Fibroblast of villous mesenchyme (primary cell): ENCODE measurements at regions not wholly inside any gene's neighbourhood (a gene's known extent, or its start where the extent isn't known, plus 50 kb on each side); places are given as distances from the start of the nearest gene placed in this dataset.
A peak's percentile ranks its signal among the peaks of the same experiment; 100 is the strongest.

ENCODE experiments used
- DNase-seq: peaks from one replicate; pipeline ENCODE4 v3.0.0-alpha.2; 2010; ENCODE audit warnings: low read depth
- H3K4me3 ChIP-seq: 2 replicates; pipeline ENCODE4 v1.5.1; 2011; ENCODE audit warnings: low read depth, mild to moderate bottlenecking, low read length
- CTCF ChIP-seq: IDR thresholded peaks from 2 replicates; pipeline ENCODE4 v1.5.1; 2012; ENCODE audit warnings: low read depth, mild to moderate bottlenecking, low read length; ENCODE audit not compliant: insufficient read depth

DNA sequence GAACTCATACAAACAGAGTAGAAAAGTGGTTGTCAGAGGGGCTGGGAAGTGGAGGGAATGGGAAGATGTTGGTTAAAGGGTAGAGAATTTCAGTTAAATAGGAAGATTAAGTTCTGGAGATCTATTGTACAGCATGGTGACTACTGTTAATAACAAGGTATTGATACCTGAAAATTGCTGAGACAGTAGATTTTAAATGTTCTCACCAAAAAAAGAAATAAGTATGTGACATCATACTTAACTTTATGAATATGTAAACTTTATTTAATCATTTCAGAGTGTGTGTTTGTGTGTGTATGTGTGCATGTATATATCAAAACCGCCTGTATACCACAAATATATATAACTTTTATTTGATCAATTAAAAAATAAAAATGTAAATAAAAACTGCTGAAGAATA lies 896.4 kb downstream of the TFAP2A start:
- no peak for DNase-seq
- H3K4me3 ChIP-seq: no peak overlapping the region
- no peak for TF ChIP-seq CTCF

GRCh38 chr6:9517806-9518205 lies 897.1 kb downstream of the TFAP2A start:
- H3K4me3 ChIP-seq: no peak overlapping the region
- TF ChIP-seq CTCF: no peak
- DNase-seq: no peak

GRCh38 chr6:9515633-9516606 lies 899.0 kb downstream of the TFAP2A start:
- no peak overlapping the region for H3K4me3 ChIP-seq
- peak; percentile 68 for DNase-seq
- TF ChIP-seq CTCF: no peak

GRCh38 chr6:9514146-9514545 lies 900.7 kb downstream of the TFAP2A start:
- DNase-seq: no peak
- H3K4me3 ChIP-seq: no peak overlapping the region
- TF ChIP-seq CTCF: no peak

- H3K4me3 ChIP-seq: no peak overlapping the region
- no peak for TF ChIP-seq CTCF
- no peak for DNase-seq
These were observed 903.7 kb downstream of the TFAP2A start for GRCh38 chr6:9511157-9511556.

GRCh38 chr6:9507136-9507895 lies 907.6 kb downstream of the TFAP2A start:
- TF ChIP-seq CTCF: no peak
- no peak overlapping the region for H3K4me3 ChIP-seq
- DNase-seq: no peak
